ENCODE measurements at regions not wholly inside any gene's neighbourhood (a gene's known extent, or its start where the extent isn't known, plus 50 kb on each side); places are given as distances from the start of the nearest gene placed in this dataset. TPM values are rescaled to one million over a fixed set of nuclear protein-coding genes. Genes with fewer than 3 reads are reported as not detected.

GRCh38 chr12:66020481-66020880, 110.1 kb downstream of the LLPH start:
- no peaks in the 10 kb centered on the region for H3K36me3 ChIP-seq (ENCODE audit: control insufficient read depth in 2 of 3, insufficient read depth in 3 of 3, low read length in 3 of 3)
- FAIRE-seq: no peak

GRCh38 chr12:66017736-66018135, 112.8 kb downstream of the LLPH start:
- intact Hi-C loops (cut with DNase I): no loop called here

More at GRCh38 chr12:66020481-66020880, 110.1 kb downstream of the LLPH start:
- H3K9ac ChIP-seq (ENCODE audit: low read length in 3 of 3): no peak overlapping the region
- H3K27me3 ChIP-seq (ENCODE audit: control insufficient read depth, insufficient read depth, low read length): no peaks in the 10 kb centered on the region
- no peaks in the 10 kb centered on the region for H3K9me3 ChIP-seq (ENCODE audit: control insufficient read depth in 2 of 3, insufficient read depth in 1 of 3, low read length in 3 of 3)
- TF ChIP-seq, protein P1, sequence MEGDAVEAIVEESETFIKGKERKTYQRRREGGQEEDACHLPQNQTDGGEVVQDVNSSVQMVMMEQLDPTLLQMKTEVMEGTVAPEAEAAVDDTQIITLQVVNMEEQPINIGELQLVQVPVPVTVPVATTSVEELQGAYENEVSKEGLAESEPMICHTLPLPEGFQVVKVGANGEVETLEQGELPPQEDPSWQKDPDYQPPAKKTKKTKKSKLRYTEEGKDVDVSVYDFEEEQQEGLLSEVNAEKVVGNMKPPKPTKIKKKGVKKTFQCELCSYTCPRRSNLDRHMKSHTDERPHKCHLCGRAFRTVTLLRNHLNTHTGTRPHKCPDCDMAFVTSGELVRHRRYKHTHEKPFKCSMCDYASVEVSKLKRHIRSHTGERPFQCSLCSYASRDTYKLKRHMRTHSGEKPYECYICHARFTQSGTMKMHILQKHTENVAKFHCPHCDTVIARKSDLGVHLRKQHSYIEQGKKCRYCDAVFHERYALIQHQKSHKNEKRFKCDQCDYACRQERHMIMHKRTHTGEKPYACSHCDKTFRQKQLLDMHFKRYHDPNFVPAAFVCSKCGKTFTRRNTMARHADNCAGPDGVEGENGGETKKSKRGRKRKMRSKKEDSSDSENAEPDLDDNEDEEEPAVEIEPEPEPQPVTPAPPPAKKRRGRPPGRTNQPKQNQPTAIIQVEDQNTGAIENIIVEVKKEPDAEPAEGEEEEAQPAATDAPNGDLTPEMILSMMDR (IDR thresholded peaks at IDR 0.05; ENCODE audit: borderline replicate concordance, extremely low read depth, insufficient read depth): no peak
- DNase-seq: no peak
- H3K4me3 ChIP-seq (ENCODE audit: low read length in 3 of 3): no peak overlapping the region
- H3K4me1 ChIP-seq (ENCODE audit: control insufficient read depth in 2 of 3, insufficient read depth in 2 of 3, low read depth in 1 of 3, low read length in 3 of 3): no peaks in the 10 kb centered on the region
- intact Hi-C loops (cut with DNase I): no loop called here
- H3K27ac ChIP-seq (ENCODE audit: low read depth in 2 of 2, low read length in 2 of 2): no peak overlapping the region

More at GRCh38 chr12:66017736-66018135, 112.8 kb downstream of the LLPH start:
- Histone ChIP-seq H3K27ac (ENCODE audit: low read depth in 2 of 2, low read length in 2 of 2) (no peak overlapping the region), H3K9ac (ENCODE audit: low read length in 3 of 3) (no peak overlapping the region), H3K9me3 (ENCODE audit: control insufficient read depth in 2 of 3, insufficient read depth in 1 of 3, low read length in 3 of 3) (no peaks in the 10 kb centered on the region), H3K4me3 (ENCODE audit: low read length in 3 of 3) (no peak overlapping the region), H3K27me3 (ENCODE audit: control insufficient read depth, insufficient read depth, low read length) (no peaks in the 10 kb centered on the region), H3K36me3 (ENCODE audit: control insufficient read depth in 2 of 3, insufficient read depth in 3 of 3, low read length in 3 of 3) (no peaks in the 10 kb centered on the region), H3K4me1 (ENCODE audit: control insufficient read depth in 2 of 3, insufficient read depth in 2 of 3, low read depth in 1 of 3, low read length in 3 of 3) (no peaks in the 10 kb centered on the region)
- FAIRE-seq (no peak), DNase-seq (no peak)
- TF ChIP-seq, protein P1 (IDR thresholded peaks at IDR 0.05; ENCODE audit: borderline replicate concordance, extremely low read depth, insufficient read depth): no peak

Small RNA genes lying in the stretch of these regions (microRNA-seq; reads per million reads assigned to microRNA genes)
- gene MIR6074: not detected

Measured in kidney (tissue), 13 donors.